GM12864 (cell line): ENCODE measurements at regions not wholly inside any gene's neighbourhood (a gene's known extent, or its start where the extent isn't known, plus 50 kb on each side); places are given as distances from the start of the nearest gene placed in this dataset.

ENCODE experiments used
- DNase-seq: peaks from one replicate; pipeline ENCODE4 v3.0.0-alpha.2; 2011; ENCODE audit warnings: low read depth
- H3K4me3 ChIP-seq: 2 replicates; pipeline ENCODE4 v1.5.1; 2011; ENCODE audit warnings: mild to moderate bottlenecking, low read depth, low read length, control low read depth
- CTCF ChIP-seq: IDR thresholded peaks from 2 replicates; pipeline ENCODE4 v1.5.1; 2011; ENCODE audit warnings: low read depth, mild to moderate bottlenecking, moderate library complexity, low read length, control low read depth, inconsistent platforms; ENCODE audit errors: missing control alignments

DNA sequence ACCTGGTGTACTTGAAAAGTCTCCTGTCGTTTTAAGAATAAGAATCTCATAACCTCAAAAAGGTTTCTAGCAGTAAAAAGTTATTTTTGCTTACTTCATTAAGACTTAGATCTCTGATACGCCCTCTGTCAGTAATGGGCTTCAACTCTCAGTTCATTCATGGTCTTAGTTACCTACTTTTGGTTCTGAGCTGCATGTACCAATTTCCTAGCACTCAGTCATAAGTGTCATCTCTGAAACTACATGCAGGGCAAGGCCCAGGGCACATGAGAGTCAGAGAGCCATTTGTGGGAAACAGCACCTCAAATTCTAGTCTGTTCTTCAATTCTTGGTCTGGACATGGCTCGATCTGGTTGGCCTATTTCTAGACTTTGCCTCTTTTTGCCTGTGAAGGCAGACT lies 838.4 kb downstream of the FAM181B start:
- H3K4me3 ChIP-seq, result no peak overlapping the region
- DNase-seq, result no peak
- no peak for TF ChIP-seq CTCF

DNA sequence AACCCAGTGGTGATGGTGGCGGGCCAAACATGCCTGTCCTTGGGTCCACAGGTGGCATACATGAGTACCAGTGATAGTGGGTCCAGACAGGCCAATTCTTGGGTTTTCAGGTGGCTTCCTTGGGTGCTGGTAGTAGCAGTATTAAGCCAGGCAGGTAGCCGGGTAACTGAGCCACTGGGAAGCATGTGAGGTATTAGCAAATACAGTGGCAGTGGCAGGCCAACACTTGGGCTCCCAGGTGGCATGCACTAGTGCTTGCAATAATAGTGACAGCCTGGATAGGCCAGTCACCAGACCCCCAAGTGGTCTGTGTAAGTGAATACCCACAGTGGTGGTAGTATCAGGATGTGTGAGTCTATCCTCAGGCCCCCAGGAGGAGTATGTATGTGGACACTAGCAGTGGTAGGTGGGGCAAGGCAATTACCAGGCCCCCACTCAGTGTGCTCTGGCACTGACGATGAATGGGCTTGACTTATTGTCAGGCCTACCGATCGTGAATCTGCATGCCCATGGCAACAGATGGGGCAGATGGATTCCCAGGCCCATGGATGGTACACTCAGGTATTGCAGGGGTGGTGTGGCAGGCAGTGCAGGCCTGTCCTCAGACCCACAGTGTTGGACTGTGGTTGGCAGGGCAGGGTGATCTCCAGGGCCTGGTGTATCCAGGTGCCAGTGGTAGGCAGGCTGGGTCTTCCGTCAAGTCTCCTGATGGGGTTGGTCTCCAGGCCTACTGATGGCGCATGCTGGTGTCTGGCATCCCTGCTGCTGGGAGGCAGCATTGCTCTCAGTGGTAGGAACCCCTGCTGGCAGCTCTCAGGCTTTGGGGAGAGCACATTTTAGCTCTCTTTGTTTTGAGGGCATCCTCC lies 840.7 kb downstream of the FAM181B start:
- no peak for TF ChIP-seq CTCF
- no peak for DNase-seq
- no peak overlapping the region for H3K4me3 ChIP-seq

GRCh38 chr11:81888391-81888790 lies 845.3 kb downstream of the FAM181B start:
- no peak for DNase-seq
- no peak overlapping the region for H3K4me3 ChIP-seq
- no peak for TF ChIP-seq CTCF

DNA sequence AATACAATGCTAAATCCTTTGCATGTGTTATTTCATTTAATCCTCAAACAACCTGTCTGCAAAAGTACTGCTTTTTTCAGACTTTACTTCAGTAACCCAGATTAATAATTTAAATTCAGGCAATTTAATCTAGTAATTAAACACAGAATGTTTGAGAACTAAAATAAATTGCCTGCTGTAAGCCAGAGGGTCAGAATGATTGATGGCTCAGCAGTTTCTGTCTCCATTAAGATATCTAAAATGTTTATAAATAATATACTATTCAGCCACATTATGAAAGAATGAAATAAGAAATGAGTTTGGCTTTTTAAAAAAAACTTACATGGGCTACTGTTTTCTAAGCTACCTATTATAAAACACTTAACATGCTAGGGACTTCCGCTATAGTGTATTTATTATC lies 846.0 kb downstream of the FAM181B start:
- TF ChIP-seq CTCF, result no peak
- H3K4me3 ChIP-seq, result no peak overlapping the region
- no peak for DNase-seq

DNA sequence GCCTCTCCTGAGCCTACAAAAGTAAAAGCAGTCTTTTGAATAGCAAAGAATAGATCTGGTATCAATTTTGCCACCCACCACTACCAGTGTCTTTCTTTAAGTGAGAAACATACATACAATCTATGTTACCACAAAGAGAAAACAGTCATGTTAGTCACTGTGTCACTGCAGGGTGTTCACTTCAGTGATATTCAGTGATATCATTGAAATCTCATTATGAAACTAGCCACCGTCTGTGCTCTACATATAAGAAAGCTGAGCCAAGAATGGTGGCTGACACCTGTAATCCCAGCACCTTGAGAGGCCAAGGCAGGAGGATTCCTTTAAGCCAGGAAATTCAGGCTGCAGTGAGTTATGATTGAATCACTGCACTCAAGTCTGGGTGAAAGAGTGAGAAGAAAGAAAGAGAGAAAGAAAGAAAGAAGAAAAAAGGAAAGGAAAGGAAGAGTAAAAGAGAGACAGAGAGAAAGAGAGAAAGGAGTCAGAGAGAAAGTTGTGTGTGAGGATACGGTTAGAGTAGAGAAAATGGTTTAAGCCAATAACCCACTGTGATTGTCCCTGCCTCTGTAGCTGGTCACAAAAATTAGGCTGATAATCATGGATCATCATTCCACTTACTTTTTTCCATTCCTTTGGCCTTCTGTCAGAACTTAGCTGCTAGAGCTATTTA lies 847.1 kb downstream of the FAM181B start:
- TF ChIP-seq CTCF, result no peak

DNA sequence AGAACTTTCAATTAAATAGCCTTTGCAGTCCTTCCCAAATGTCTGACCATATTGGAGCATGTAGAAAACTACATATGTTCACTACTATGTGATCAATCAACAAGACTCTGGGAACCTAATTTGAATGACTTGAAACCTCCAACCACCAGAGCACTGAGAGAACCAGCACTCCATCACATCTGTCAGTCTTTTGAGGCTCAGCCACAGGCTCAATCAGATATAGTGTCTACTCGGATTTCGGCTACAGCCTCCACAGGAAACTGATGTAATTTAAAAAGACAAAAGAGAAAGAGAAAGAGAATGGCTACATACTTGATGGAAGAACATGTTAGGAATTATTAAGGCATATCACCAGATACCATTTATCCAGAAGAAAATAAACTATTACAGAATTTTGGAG lies 859.0 kb downstream of the FAM181B start:
- DNase-seq, result peak; percentile 31
- H3K4me3 ChIP-seq, result no peak overlapping the region
- no peak for TF ChIP-seq CTCF

More for the DNA sequence above, 847.1 kb downstream of the FAM181B start:
- H3K4me3 ChIP-seq, result no peak overlapping the region
- DNase-seq, result no peak

DNA sequence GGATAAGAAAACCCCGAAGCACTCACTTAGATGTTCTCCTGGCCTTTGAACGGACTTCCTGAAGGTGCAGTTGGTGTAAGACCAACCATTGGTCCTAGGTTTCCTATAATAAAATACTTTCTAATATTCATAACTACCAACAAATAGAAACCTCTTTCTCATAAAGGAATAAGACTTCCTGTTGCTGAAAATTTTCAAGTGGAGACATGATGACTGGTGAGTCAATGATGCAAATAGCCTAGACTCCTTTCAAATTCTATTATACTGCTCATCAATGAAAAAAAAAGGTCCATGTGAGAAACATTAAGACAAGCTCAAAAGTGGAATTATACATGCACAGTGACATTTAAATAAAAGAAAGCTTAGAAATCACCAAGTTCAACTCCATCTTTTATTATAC lies 862.8 kb downstream of the FAM181B start:
- no peak for TF ChIP-seq CTCF
- no peak for DNase-seq
- H3K4me3 ChIP-seq, result no peak overlapping the region
